ENCODE measurements at regions not wholly inside any gene's neighbourhood (a gene's known extent, or its start where the extent isn't known, plus 50 kb on each side); places are given as distances from the start of the nearest gene placed in this dataset.

- no peak for DNase-seq
Measured at GRCh38 chr4:128384091-128384520, 96.5 kb upstream of the PGRMC2 start.

GRCh38 chr4:128381748-128382559 lies 94.3 kb upstream of the PGRMC2 start:
- DNase-seq = no peak

GRCh38 chr4:128380306-128380705 lies 92.7 kb upstream of the PGRMC2 start:
- no peak for DNase-seq

- no peak for DNase-seq
Measured at GRCh38 chr4:128379860-128380259, 92.2 kb upstream of the PGRMC2 start.

GRCh38 chr4:128378668-128379067 lies 91.1 kb upstream of the PGRMC2 start:
- DNase-seq = no peak

GRCh38 chr4:128376958-128377357 lies 89.3 kb upstream of the PGRMC2 start:
- DNase-seq = no peak

- DNase-seq = no peak
Measured at GRCh38 chr4:128376303-128376702, 88.7 kb upstream of the PGRMC2 start.

GRCh38 chr4:128373628-128374027 lies 86.0 kb upstream of the PGRMC2 start:
- no peak for DNase-seq

GRCh38 chr4:128371876-128372275 lies 84.3 kb upstream of the PGRMC2 start:
- DNase-seq = no peak

GRCh38 chr4:128371001-128371777 lies 83.6 kb upstream of the PGRMC2 start:
- no peak for DNase-seq

- DNase-seq = no peak
Measured at GRCh38 chr4:128366212-128366611, 78.6 kb upstream of the PGRMC2 start.

- DNase-seq = no peak
Measured at GRCh38 chr4:128364565-128364964, 77.0 kb upstream of the PGRMC2 start.

GRCh38 chr4:128363966-128364365 lies 76.4 kb upstream of the PGRMC2 start:
- DNase-seq = no peak

GRCh38 chr4:128362760-128363159 lies 75.1 kb upstream of the PGRMC2 start:
- DNase-seq = no peak

GRCh38 chr4:128359422-128359821 lies 71.8 kb upstream of the PGRMC2 start:
- DNase-seq = no peak

GRCh38 chr4:128358913-128359279 lies 71.3 kb upstream of the PGRMC2 start:
- no peak for DNase-seq

- no peak for DNase-seq
Measured at GRCh38 chr4:128358231-128358912, 70.8 kb upstream of the PGRMC2 start.

- no peak for DNase-seq
Measured at GRCh38 chr4:128357286-128357685, 69.7 kb upstream of the PGRMC2 start.

GRCh38 chr4:128355305-128355704 lies 67.7 kb upstream of the PGRMC2 start:
- DNase-seq = no peak

GRCh38 chr4:128354205-128354821 lies 66.7 kb upstream of the PGRMC2 start:
- DNase-seq = no peak

- no peak for DNase-seq
Measured at GRCh38 chr4:128353791-128354190, 66.2 kb upstream of the PGRMC2 start.

- no peak for DNase-seq
Measured at GRCh38 chr4:128351502-128351901, 63.9 kb upstream of the PGRMC2 start.

- DNase-seq = no peak
Measured at GRCh38 chr4:128350449-128351045, 62.9 kb upstream of the PGRMC2 start.
